Loucy (cell line): ENCODE measurements at regions not wholly inside any gene's neighbourhood (a gene's known extent, or its start where the extent isn't known, plus 50 kb on each side); places are given as distances from the start of the nearest gene placed in this dataset.
"Not testable (repeated sequence)": the region's sequence is repeated elsewhere in the genome, so short reads cannot be mapped to it uniquely, and the experiment has no call there.

Experiments
- H2AFZ ChIP-seq: fragments of 200-600 bp; sonication (generic); 2 replicates; pipeline ENCODE4 v1.6.0; 2016; ENCODE audit warnings: antibody characterized with exemption, mild to moderate bottlenecking, low read length, moderate library complexity
- H3F3A ChIP-seq: fragments of 200-600 bp; 2 replicates; pipeline ENCODE4 v1.6.0; 2016; ENCODE audit warnings: antibody characterized with exemption, low read depth, mild to moderate bottlenecking
- H3K27me3 ChIP-seq: fragments of 200-600 bp; sonication (generic); 2 replicates; pipeline ENCODE4 v1.6.1; 2014; ENCODE audit warnings: low read length, mild to moderate bottlenecking; ENCODE audit not compliant: insufficient read depth, poor library complexity, severe bottlenecking
- H3K36me3 ChIP-seq: fragments of 200-600 bp; sonication (generic); 2 replicates; pipeline ENCODE4 v1.6.1; 2016; ENCODE audit warnings: low read length; ENCODE audit not compliant: insufficient read depth
- H3K4me1 ChIP-seq: fragments of 200-600 bp; sonication (generic); 2 replicates; pipeline ENCODE4 v1.5.1; 2014; ENCODE audit warnings: low read length, mild to moderate bottlenecking; ENCODE audit not compliant: insufficient read depth, poor library complexity, severe bottlenecking
- H3K4me2 ChIP-seq: fragments of 200-600 bp; sonication (generic); 2 replicates; pipeline ENCODE4 v1.6.0; 2014; ENCODE audit warnings: antibody characterized with exemption, low read length, low read depth, mild to moderate bottlenecking; ENCODE audit not compliant: poor library complexity, severe bottlenecking
- H3K4me3 ChIP-seq: fragments of 200-600 bp; sonication (generic); 2 replicates; pipeline ENCODE4 v1.5.1; 2014; ENCODE audit warnings: low read length, mild to moderate bottlenecking, mixed read lengths; ENCODE audit not compliant: poor library complexity, severe bottlenecking
- H3K79me2 ChIP-seq: fragments of 200-600 bp; sonication (generic); 2 replicates; pipeline ENCODE4 v1.6.1; 2014; ENCODE audit warnings: low read length; ENCODE audit not compliant: insufficient read depth
- H3K9ac ChIP-seq: fragments of 200-600 bp; sonication (generic); 2 replicates; pipeline ENCODE4 v1.6.0; 2014; ENCODE audit warnings: mild to moderate bottlenecking, low read depth, low read length, moderate library complexity; ENCODE audit not compliant: poor library complexity, severe bottlenecking
- H3K9me2 ChIP-seq: fragments of 200-600 bp; sonication (generic); replicated peaks from 2 replicates; pipeline ENCODE4 v1.6.1; 2016; ENCODE audit warnings: low read depth, low read length, mixed read lengths
- H3K9me3 ChIP-seq: fragments of 200-600 bp; sonication (generic); 2 replicates; pipeline ENCODE4 v1.6.1; 2014; ENCODE audit warnings: mild to moderate bottlenecking, antibody characterized with exemption, low read length, low read depth; ENCODE audit not compliant: insufficient read depth
- H4K20me1 ChIP-seq: fragments of 200-600 bp; sonication (generic); 2 replicates; pipeline ENCODE4 v1.6.0; 2014; ENCODE audit warnings: antibody characterized with exemption, low read length, mild to moderate bottlenecking; ENCODE audit not compliant: insufficient read depth, poor library complexity, severe bottlenecking
- CTCF ChIP-seq: fragments of 200-600 bp; sonication (generic); conservative IDR thresholded peaks from 2 replicates; pipeline ENCODE4 v1.5.1; 2014; ENCODE audit warnings: mild to moderate bottlenecking, antibody characterized with exemption, low read length
- EZH2phosphoT487 ChIP-seq: fragments of 200-600 bp; IDR thresholded peaks from 2 replicates; pipeline ENCODE4 v1.6.1; 2018; ENCODE audit warnings: antibody characterized with exemption, mild to moderate bottlenecking, moderate library complexity, borderline replicate concordance

GRCh38 chr4:187504974-187505797, 490.4 kb upstream of the ZFP42 start:
- no peaks in the 10 kb centered on the region for H3F3A ChIP-seq
- H3K9me3 ChIP-seq, result no peaks in the 10 kb centered on the region; the same call in 1 of the 2 replicates
- H2AFZ ChIP-seq, result no peak overlapping the region
- no peaks in the 10 kb centered on the region for H3K4me1 ChIP-seq
- H3K9me2 ChIP-seq, result no peaks in the 10 kb centered on the region
- no peaks in the 10 kb centered on the region for H3K36me3 ChIP-seq
- H4K20me1 ChIP-seq, result no peaks in the 10 kb centered on the region
- H3K79me2 ChIP-seq, result no peaks in the 10 kb centered on the region
- H3K4me2 ChIP-seq, result no peak overlapping the region
- no peak overlapping the region for H3K4me3 ChIP-seq
- H3K9ac ChIP-seq, result no peak overlapping the region
- no peaks in the 10 kb centered on the region for H3K27me3 ChIP-seq
- TF ChIP-seq EZH2phosphoT487, result no peak

- H3K9me2 ChIP-seq, H3K4me1 ChIP-seq, H3K4me2 ChIP-seq, H3F3A ChIP-seq, H3K4me3 ChIP-seq, H3K36me3 ChIP-seq, H2AFZ ChIP-seq, H3K9me3 ChIP-seq, H3K79me2 ChIP-seq, H4K20me1 ChIP-seq, H3K9ac ChIP-seq, H3K27me3 ChIP-seq: not testable (repeated sequence)
These were observed 489.8 kb upstream of the ZFP42 start for GRCh38 chr4:187505798-187506141.

- no peak for TF ChIP-seq EZH2phosphoT487
- TF ChIP-seq CTCF, result no peak
- Histone ChIP-seq H3K36me3 (no peaks in the 10 kb centered on the region), H3F3A (no peaks in the 10 kb centered on the region), H4K20me1 (no peaks in the 10 kb centered on the region), H3K4me3 (no peak overlapping the region), H3K9me3 (peaks cover 3% of the 10 kb centered on the region; the same call in 1 of the 2 replicates), H3K9ac (no peak overlapping the region), H3K79me2 (no peaks in the 10 kb centered on the region), H3K4me2 (no peak overlapping the region), H3K27me3 (no peaks in the 10 kb centered on the region), H3K4me1 (no peaks in the 10 kb centered on the region), H3K9me2 (no peaks in the 10 kb centered on the region), H2AFZ (no peak overlapping the region)
These were observed 479.3 kb upstream of the ZFP42 start for GRCh38 chr4:187516224-187516623.

GRCh38 chr4:187541666-187542065, 453.9 kb upstream of the ZFP42 start:
- H3K9me2 ChIP-seq, result no peaks in the 10 kb centered on the region
- H3K79me2 ChIP-seq, result no peaks in the 10 kb centered on the region
- no peak overlapping the region for H3K9ac ChIP-seq
- H3K36me3 ChIP-seq, result no peaks in the 10 kb centered on the region
- H4K20me1 ChIP-seq, result no peaks in the 10 kb centered on the region
- no peaks in the 10 kb centered on the region for H3K27me3 ChIP-seq
- no peak overlapping the region for H2AFZ ChIP-seq
- no peaks in the 10 kb centered on the region for H3F3A ChIP-seq
- TF ChIP-seq CTCF, result no peak
- no peak for TF ChIP-seq EZH2phosphoT487
- H3K9me3 ChIP-seq, result no peaks in the 10 kb centered on the region
- no peak overlapping the region for H3K4me2 ChIP-seq
- H3K4me1 ChIP-seq, result no peaks in the 10 kb centered on the region
- H3K4me3 ChIP-seq, result no peak overlapping the region
